H9 (cell line): ENCODE measurements at regions not wholly inside any gene's neighbourhood (a gene's known extent, or its start where the extent isn't known, plus 50 kb on each side); places are given as distances from the start of the nearest gene placed in this dataset.

Source experiments
- DNase-seq: peaks from one replicate; pipeline ENCODE4 v3.0.0-alpha.2; 2017
- H2AFZ ChIP-seq: one replicate; pipeline ENCODE4 v1.6.1; 2013; ENCODE audit warnings: mild to moderate bottlenecking, low read length, control low read depth, moderate library complexity
- H2AK5ac ChIP-seq: 2 replicates; pipeline ENCODE4 v1.6.1; 2013; ENCODE audit warnings: low read length, control low read depth, mixed read lengths; ENCODE audit not compliant: insufficient read length
- H2BK120ac ChIP-seq: one replicate; pipeline ENCODE4 v1.6.1; 2013; ENCODE audit warnings: low read depth, mild to moderate bottlenecking, low read length, control low read depth, inconsistent platforms; ENCODE audit not compliant: poor library complexity, severe bottlenecking
- H2BK12ac ChIP-seq: 2 replicates; pipeline ENCODE4 v1.6.1; 2013; ENCODE audit warnings: low read length, control low read depth, mixed read lengths, low read depth; ENCODE audit not compliant: insufficient read length
- H2BK15ac ChIP-seq: 2 replicates; pipeline ENCODE4 v1.6.1; 2013; ENCODE audit warnings: low read depth, low read length, control low read depth
- H2BK20ac ChIP-seq: one replicate; pipeline ENCODE4 v1.6.1; 2013; ENCODE audit warnings: low read depth, mild to moderate bottlenecking, low read length, control low read depth, inconsistent platforms; ENCODE audit not compliant: poor library complexity, severe bottlenecking
- H2BK5ac ChIP-seq: 2 replicates; pipeline ENCODE4 v1.6.1; 2013; ENCODE audit warnings: low read length, control low read depth, mixed read lengths; ENCODE audit not compliant: insufficient read length
- H3K14ac ChIP-seq: 2 replicates; pipeline ENCODE4 v1.6.1; 2013; ENCODE audit warnings: low read length, control low read depth; ENCODE audit not compliant: insufficient read depth
- H3K18ac ChIP-seq: 2 replicates; pipeline ENCODE4 v1.6.1; 2013; ENCODE audit warnings: low read depth, mild to moderate bottlenecking, mixed read lengths, low read length, control low read depth; ENCODE audit not compliant: insufficient read length
- H3K23ac ChIP-seq: 2 replicates; pipeline ENCODE4 v1.6.1; 2013; ENCODE audit warnings: low read length, control low read depth, mixed read lengths, low read depth; ENCODE audit not compliant: insufficient read length
- H3K23me2 ChIP-seq: 2 replicates; pipeline ENCODE4 v1.6.1; 2013; ENCODE audit warnings: low read depth, mild to moderate bottlenecking, mixed read lengths, low read length, control low read depth; ENCODE audit not compliant: insufficient read length, poor library complexity, severe bottlenecking
- H3K27ac ChIP-seq: 2 replicates; pipeline ENCODE4 v1.5.1; 2013; ENCODE audit warnings: low read length, control low read depth, mixed read lengths, low read depth; ENCODE audit not compliant: insufficient read length
- H3K27me3 ChIP-seq: 2 replicates; pipeline ENCODE4 v1.6.1; 2013; ENCODE audit warnings: low read length, control low read depth, inconsistent platforms; ENCODE audit not compliant: insufficient read depth
- H3K4ac ChIP-seq: 2 replicates; pipeline ENCODE4 v1.6.1; 2013; ENCODE audit warnings: low read depth, mild to moderate bottlenecking, control low read depth, inconsistent platforms, low read length, moderate library complexity
- H3K4me1 ChIP-seq: 2 replicates; pipeline ENCODE4 v1.6.1; 2013; ENCODE audit warnings: low read length, control low read depth, inconsistent platforms; ENCODE audit not compliant: insufficient read depth
- H3K4me2 ChIP-seq: 2 replicates; pipeline ENCODE4 v1.6.1; 2013; ENCODE audit warnings: low read length, control low read depth, mixed read lengths; ENCODE audit not compliant: insufficient read length, insufficient read depth
- H3K56ac ChIP-seq: 2 replicates; pipeline ENCODE4 v1.6.1; 2013; ENCODE audit warnings: low read depth, mild to moderate bottlenecking, mixed read lengths, low read length, control low read depth; ENCODE audit not compliant: insufficient read length
- H3K79me1 ChIP-seq: 2 replicates; pipeline ENCODE4 v1.6.1; 2013; ENCODE audit warnings: low read depth, mild to moderate bottlenecking, moderate library complexity, low read length, control low read depth, inconsistent platforms; ENCODE audit not compliant: insufficient read depth, poor library complexity, severe bottlenecking
- H3K79me2 ChIP-seq: 2 replicates; pipeline ENCODE4 v1.6.1; 2013; ENCODE audit warnings: low read length, control low read depth, inconsistent platforms; ENCODE audit not compliant: insufficient read depth
- H3K9ac ChIP-seq: 2 replicates; pipeline ENCODE4 v1.6.1; 2013; ENCODE audit warnings: low read length, control low read depth, mixed read lengths; ENCODE audit not compliant: insufficient read length; ENCODE audit errors: extremely low read depth
- H3K9me3 ChIP-seq: one replicate; pipeline ENCODE4 v1.6.1; 2013; ENCODE audit warnings: low read depth, low read length, inconsistent platforms; ENCODE audit not compliant: control insufficient read depth
- H3T11ph ChIP-seq: one replicate; pipeline ENCODE4 v1.6.1; 2013; ENCODE audit warnings: mild to moderate bottlenecking, low read length, control low read depth, inconsistent platforms
- H4K20me1 ChIP-seq: one replicate; pipeline ENCODE4 v1.6.1; 2013; ENCODE audit not compliant: control insufficient read depth, insufficient read length, insufficient read depth
- H4K5ac ChIP-seq: 2 replicates; pipeline ENCODE4 v1.6.1; 2013; ENCODE audit warnings: low read depth, mild to moderate bottlenecking, mixed read lengths, low read length, control low read depth; ENCODE audit not compliant: insufficient read length
- H4K8ac ChIP-seq: replicated peaks from 2 replicates; pipeline ENCODE4 v1.6.1; 2013; ENCODE audit warnings: low read length, control low read depth, mixed read lengths, low read depth; ENCODE audit not compliant: insufficient read length
- H4K91ac ChIP-seq: 2 replicates; pipeline ENCODE4 v1.6.1; 2013; ENCODE audit warnings: low read depth, mild to moderate bottlenecking, moderate library complexity, mixed read lengths, low read length, control low read depth; ENCODE audit not compliant: insufficient read length
- H3K27ac Mint-ChIP-seq, 3 experiments: 2 replicates in 2 of 3; 3 replicates in 1 of 3; pipeline ENCODE4 v1.8.0; 2020 to 2021; ENCODE audit warnings: mixed read lengths in 3 of 3, mild to moderate bottlenecking in 1 of 3, moderate library complexity in 1 of 3
- H3K27me3 Mint-ChIP-seq: 2 replicates; pipeline ENCODE4 v1.8.0; 2021; ENCODE audit warnings: low read depth, mild to moderate bottlenecking, moderate library complexity, mixed read lengths
- H3K36me3 Mint-ChIP-seq, 3 experiments: 2 replicates in 2 of 3; 3 replicates in 1 of 3; pipeline ENCODE4 v1.8.0; 2020 to 2021; ENCODE audit warnings: low read depth in 3 of 3, mixed read lengths in 3 of 3; ENCODE audit not compliant: insufficient read depth in 1 of 3
- H3K4me1 Mint-ChIP-seq, 2 experiments: 2 replicates each; pipeline ENCODE4 v1.8.0; 2020; ENCODE audit warnings: mixed read lengths in 2 of 2
- H3K4me3 Mint-ChIP-seq, 2 experiments: 2 replicates in 1 of 2; 3 replicates in 1 of 2; pipeline ENCODE4 v1.8.0; 2020 to 2021; ENCODE audit warnings: mild to moderate bottlenecking in 2 of 2, mixed read lengths in 2 of 2, moderate library complexity in 1 of 2
- H3K9me3 Mint-ChIP-seq, 2 experiments: 2 replicates in 1 of 2; 3 replicates in 1 of 2; pipeline ENCODE4 v1.8.0; 2020; ENCODE audit warnings: mild to moderate bottlenecking in 2 of 2, mixed read lengths in 2 of 2, moderate library complexity in 1 of 2
- CTCF ChIP-seq: fragments of 200-600 bp; sonication (generic); conservative IDR thresholded peaks from 3 replicates; pipeline ENCODE4 v1.8.0; 2021; ENCODE audit warnings: antibody characterized with exemption, mild to moderate bottlenecking
- WGBS: extraction: QIAGEN DNeasy Blood & Tissue Kit; methylation state at CpG from one replicate; pipeline ENCODE4 v1.1.7; 2013; ENCODE audit warnings: missing lambda C conversion rate, low lambda C conversion rate, mixed read lengths; ENCODE audit not compliant: insufficient read length; ENCODE audit errors: extremely low coverage; 5-methylcytosine and 5-hydroxymethylcytosine counted together

DNA sequence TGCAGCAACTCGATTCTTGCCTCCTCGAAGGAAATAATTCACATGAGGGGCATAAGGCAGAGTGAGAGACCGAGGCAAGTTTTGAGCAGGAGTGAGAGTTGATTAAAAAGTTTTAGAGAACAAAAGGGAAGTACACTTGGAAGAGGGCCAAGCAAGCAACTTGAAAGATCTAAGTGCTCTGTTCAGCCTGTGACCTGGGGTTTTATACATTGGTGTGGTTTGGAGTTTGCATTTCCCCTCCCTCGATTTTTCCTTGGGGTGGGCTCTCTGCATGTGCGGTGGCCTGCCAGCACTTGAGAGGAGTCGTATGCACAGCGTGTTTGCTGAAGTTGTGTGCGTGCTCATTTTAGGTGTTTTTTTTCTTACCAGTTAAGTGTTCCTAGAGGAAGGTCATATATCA is 356.4 kb downstream of the KLHL4 start:
- H4K8ac ChIP-seq, result no peak overlapping the region
- no peak overlapping the region for H2BK120ac ChIP-seq
- no peak for TF ChIP-seq CTCF
- H3K4me1 Mint-ChIP-seq, result no peaks in the 10 kb centered on the region
- no peaks in the 10 kb centered on the region for H3K79me1 ChIP-seq
- no peak overlapping the region for H2BK5ac ChIP-seq
- no peak overlapping the region for H4K5ac ChIP-seq
- no peak overlapping the region for H3K14ac ChIP-seq
- no peak overlapping the region for H3K4ac ChIP-seq
- no peak overlapping the region for H3K4me2 ChIP-seq
- no peak overlapping the region for H2BK20ac ChIP-seq
- WGBS, result no CpG with 5 or more reads among the region's 8 CpGs
- H3K27me3 Mint-ChIP-seq, result no peaks in the 10 kb centered on the region; the same call in 1 of the 2 replicates
- no peaks in the 10 kb centered on the region for H4K20me1 ChIP-seq
- no peak for DNase-seq
- H2BK15ac ChIP-seq, result no peak overlapping the region
- no peak overlapping the region for H3K56ac ChIP-seq
- peaks cover 0 to 2% of the 10 kb centered on the region in 2 experiments; a peak in 2 of 5 replicates for H3K9me3 Mint-ChIP-seq
- peak overlapping the region; percentile 18 for H2AFZ ChIP-seq
- H3K9me3 ChIP-seq, result no peaks in the 10 kb centered on the region
- H2AK5ac ChIP-seq, result no peak overlapping the region
- no peaks in the 10 kb centered on the region for H3K4me1 ChIP-seq
- no peak overlapping the region for H3K27ac ChIP-seq
- H3K79me2 ChIP-seq, result no peaks in the 10 kb centered on the region
- no peaks in the 10 kb centered on the region for H3K23me2 ChIP-seq
- no peak overlapping the region for H3K4me3 Mint-ChIP-seq
- H4K91ac ChIP-seq, result no peak overlapping the region
- H2BK12ac ChIP-seq, result no peak overlapping the region
- H3K23ac ChIP-seq, result no peak overlapping the region
- H3K36me3 Mint-ChIP-seq, result no peaks in the 10 kb centered on the region
- no peak overlapping the region for H3K9ac ChIP-seq
- no peak overlapping the region for H3K27ac Mint-ChIP-seq
- H3T11ph ChIP-seq, result no peak overlapping the region
- no peak overlapping the region for H3K18ac ChIP-seq
- no peaks in the 10 kb centered on the region for H3K27me3 ChIP-seq
